ENCODE measurements at regions not wholly inside any gene's neighbourhood (a gene's known extent, or its start where the extent isn't known, plus 50 kb on each side); places are given as distances from the start of the nearest gene placed in this dataset.

DNA sequence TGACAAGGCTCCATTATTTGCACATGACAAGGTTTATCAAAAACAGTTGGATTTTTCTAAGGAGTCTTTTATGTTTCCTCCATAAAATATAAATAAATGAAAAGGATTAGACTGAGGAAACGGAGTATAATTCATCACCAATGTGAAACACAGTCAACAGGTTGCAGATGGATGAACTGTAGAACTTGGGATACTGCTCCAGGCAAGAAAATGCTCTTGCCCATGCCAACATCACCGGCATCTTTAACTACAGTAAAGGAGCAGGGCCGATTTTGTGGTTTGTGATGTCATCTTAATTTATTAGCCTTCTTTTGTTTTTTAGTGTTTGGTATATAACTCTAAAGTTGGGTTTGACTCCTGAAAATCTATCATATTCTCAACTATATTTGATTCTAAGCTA lies 577.3 kb downstream of the EPHA4 start:
- no peak overlapping the region for H3K27ac ChIP-seq (ENCODE audit: low read depth, low read length)
- DNase-seq (ENCODE audit: insufficient read length, low spot score, missing footprints) = no peak
- no peak overlapping the region for H3K4me3 ChIP-seq (ENCODE audit: insufficient read depth, low read length)
- H3K9me3 ChIP-seq (ENCODE audit: low read depth, low read length) = no peaks in the 10 kb centered on the region
- no peaks in the 10 kb centered on the region for H3K27me3 ChIP-seq (ENCODE audit: insufficient read depth, low read length)
- H3K4me2 ChIP-seq (ENCODE audit: insufficient read depth, low read length) = no peak overlapping the region
- TF ChIP-seq, protein P1, sequence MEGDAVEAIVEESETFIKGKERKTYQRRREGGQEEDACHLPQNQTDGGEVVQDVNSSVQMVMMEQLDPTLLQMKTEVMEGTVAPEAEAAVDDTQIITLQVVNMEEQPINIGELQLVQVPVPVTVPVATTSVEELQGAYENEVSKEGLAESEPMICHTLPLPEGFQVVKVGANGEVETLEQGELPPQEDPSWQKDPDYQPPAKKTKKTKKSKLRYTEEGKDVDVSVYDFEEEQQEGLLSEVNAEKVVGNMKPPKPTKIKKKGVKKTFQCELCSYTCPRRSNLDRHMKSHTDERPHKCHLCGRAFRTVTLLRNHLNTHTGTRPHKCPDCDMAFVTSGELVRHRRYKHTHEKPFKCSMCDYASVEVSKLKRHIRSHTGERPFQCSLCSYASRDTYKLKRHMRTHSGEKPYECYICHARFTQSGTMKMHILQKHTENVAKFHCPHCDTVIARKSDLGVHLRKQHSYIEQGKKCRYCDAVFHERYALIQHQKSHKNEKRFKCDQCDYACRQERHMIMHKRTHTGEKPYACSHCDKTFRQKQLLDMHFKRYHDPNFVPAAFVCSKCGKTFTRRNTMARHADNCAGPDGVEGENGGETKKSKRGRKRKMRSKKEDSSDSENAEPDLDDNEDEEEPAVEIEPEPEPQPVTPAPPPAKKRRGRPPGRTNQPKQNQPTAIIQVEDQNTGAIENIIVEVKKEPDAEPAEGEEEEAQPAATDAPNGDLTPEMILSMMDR (IDR thresholded peaks at IDR 0.05; ENCODE audit: extremely low read depth, low read depth, low read length) = no peak
- no peak overlapping the region for H2AFZ ChIP-seq (ENCODE audit: low read length)
- no peaks in the 10 kb centered on the region for H3K4me1 ChIP-seq (ENCODE audit: insufficient read depth, low read length)
- H3K36me3 ChIP-seq (ENCODE audit: insufficient read depth, low read length) = no peaks in the 10 kb centered on the region
- no peaks in the 10 kb centered on the region for H3K79me2 ChIP-seq (ENCODE audit: insufficient read depth, low read length)
- H4K20me1 ChIP-seq (ENCODE audit: insufficient read depth, low read length) = no peaks in the 10 kb centered on the region

DNA sequence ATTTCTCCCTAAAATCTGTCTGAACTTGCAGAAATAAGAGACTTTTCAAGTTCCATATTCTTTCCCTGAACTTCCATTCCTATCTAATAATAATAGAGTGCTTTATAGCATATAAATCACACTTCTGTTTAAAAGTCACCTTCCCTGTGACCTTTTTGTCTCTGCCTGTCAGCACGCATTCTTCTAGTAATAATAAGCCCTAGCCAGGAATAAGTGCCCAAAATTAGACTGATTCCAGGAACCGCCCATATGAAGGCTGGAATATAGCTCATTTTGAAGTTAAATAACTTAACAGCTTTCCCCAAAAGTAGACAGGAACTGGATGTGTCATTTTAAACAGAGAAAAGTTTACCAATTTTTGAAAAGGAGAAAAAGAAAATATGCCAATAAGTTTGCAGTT lies 576.5 kb downstream of the EPHA4 start:
- no peak overlapping the region for H2AFZ ChIP-seq (ENCODE audit: low read length)
- no peaks in the 10 kb centered on the region for H3K79me2 ChIP-seq (ENCODE audit: insufficient read depth, low read length)
- no peaks in the 10 kb centered on the region for H3K9me3 ChIP-seq (ENCODE audit: low read depth, low read length)
- DNase-seq (ENCODE audit: insufficient read length, low spot score, missing footprints) = no peak
- no peak overlapping the region for H3K4me3 ChIP-seq (ENCODE audit: insufficient read depth, low read length)
- H3K4me1 ChIP-seq (ENCODE audit: insufficient read depth, low read length) = no peaks in the 10 kb centered on the region
- H3K27ac ChIP-seq (ENCODE audit: low read depth, low read length) = no peak overlapping the region
- H3K4me2 ChIP-seq (ENCODE audit: insufficient read depth, low read length) = no peak overlapping the region
- H3K27me3 ChIP-seq (ENCODE audit: insufficient read depth, low read length) = no peaks in the 10 kb centered on the region
- no peaks in the 10 kb centered on the region for H4K20me1 ChIP-seq (ENCODE audit: insufficient read depth, low read length)
- no peaks in the 10 kb centered on the region for H3K36me3 ChIP-seq (ENCODE audit: insufficient read depth, low read length)
- TF ChIP-seq, protein P1 (IDR thresholded peaks at IDR 0.05; ENCODE audit: extremely low read depth, low read depth, low read length) = no peak

DNA sequence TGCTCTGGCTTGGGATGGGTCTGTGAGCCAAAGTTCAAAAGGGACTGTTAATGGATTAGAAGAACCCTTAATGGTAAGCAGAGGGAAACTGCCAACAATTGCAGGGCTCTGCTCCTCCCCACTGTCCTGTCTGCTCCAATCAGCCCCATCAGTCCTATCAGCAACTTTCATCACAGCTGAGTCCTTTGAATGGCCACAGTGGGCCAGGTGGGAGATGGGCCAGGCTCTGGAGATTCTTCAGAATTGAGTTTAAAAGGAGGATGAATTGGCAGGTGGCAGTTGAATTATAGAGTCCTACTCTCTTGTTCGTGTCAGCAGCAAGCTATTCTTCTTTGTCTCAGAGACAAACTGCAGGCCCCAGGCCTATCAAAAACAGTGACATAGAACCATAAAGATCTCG lies 573.9 kb downstream of the EPHA4 start:
- Histone ChIP-seq H4K20me1 (ENCODE audit: insufficient read depth, low read length) (no peaks in the 10 kb centered on the region), H3K4me3 (ENCODE audit: insufficient read depth, low read length) (no peak overlapping the region), H3K27ac (ENCODE audit: low read depth, low read length) (no peak overlapping the region), H3K4me2 (ENCODE audit: insufficient read depth, low read length) (no peak overlapping the region), H3K27me3 (ENCODE audit: insufficient read depth, low read length) (no peaks in the 10 kb centered on the region), H3K4me1 (ENCODE audit: insufficient read depth, low read length) (no peaks in the 10 kb centered on the region), H2AFZ (ENCODE audit: low read length) (no peak overlapping the region), H3K79me2 (ENCODE audit: insufficient read depth, low read length) (no peaks in the 10 kb centered on the region), H3K36me3 (ENCODE audit: insufficient read depth, low read length) (no peaks in the 10 kb centered on the region), H3K9me3 (ENCODE audit: low read depth, low read length) (no peaks in the 10 kb centered on the region)
- no peak for DNase-seq (ENCODE audit: insufficient read length, low spot score, missing footprints)
- TF ChIP-seq, protein P1 (IDR thresholded peaks at IDR 0.05; ENCODE audit: extremely low read depth, low read depth, low read length) = no peak

DNA sequence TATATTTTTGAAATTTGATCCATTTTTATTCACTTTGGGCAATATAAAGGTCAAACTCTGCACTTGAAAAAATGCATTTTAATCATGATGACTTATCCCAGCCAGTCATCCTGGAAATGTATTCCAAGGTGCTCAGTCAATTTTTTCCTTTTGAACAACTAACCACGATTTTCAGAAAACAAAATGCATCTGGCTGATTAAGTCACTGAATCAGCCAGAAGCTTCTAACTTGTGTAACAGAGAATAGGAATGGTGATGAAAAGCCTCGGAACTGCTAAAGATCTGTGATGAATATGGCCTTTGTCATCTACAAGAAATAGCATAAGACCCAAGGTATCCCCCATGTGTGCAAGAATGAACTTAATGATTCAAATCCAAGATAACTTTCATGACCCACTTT lies 572.7 kb downstream of the EPHA4 start:
- Histone ChIP-seq H3K4me3 (ENCODE audit: insufficient read depth, low read length) (no peak overlapping the region), H3K4me1 (ENCODE audit: insufficient read depth, low read length) (no peaks in the 10 kb centered on the region), H3K79me2 (ENCODE audit: insufficient read depth, low read length) (no peaks in the 10 kb centered on the region), H4K20me1 (ENCODE audit: insufficient read depth, low read length) (no peaks in the 10 kb centered on the region), H3K27ac (ENCODE audit: low read depth, low read length) (no peak overlapping the region), H3K9me3 (ENCODE audit: low read depth, low read length) (no peaks in the 10 kb centered on the region), H2AFZ (ENCODE audit: low read length) (no peak overlapping the region), H3K36me3 (ENCODE audit: insufficient read depth, low read length) (no peaks in the 10 kb centered on the region), H3K27me3 (ENCODE audit: insufficient read depth, low read length) (no peaks in the 10 kb centered on the region), H3K4me2 (ENCODE audit: insufficient read depth, low read length) (no peak overlapping the region)
- no peak for DNase-seq (ENCODE audit: insufficient read length, low spot score, missing footprints)
- TF ChIP-seq, protein P1 (IDR thresholded peaks at IDR 0.05; ENCODE audit: extremely low read depth, low read depth, low read length) = no peak
